Body of pancreas (tissue), 4 donors: ENCODE measurements at regions not wholly inside any gene's neighbourhood (a gene's known extent, or its start where the extent isn't known, plus 50 kb on each side); places are given as distances from the start of the nearest gene placed in this dataset.

ENCODE experiments used
- ATAC-seq: fragments of 150-250 bp; one replicate; pipeline ENCODE4 v1.9.1; 2016
- DNase-seq, 4 donors: peaks; one replicate each; pipeline ENCODE4 v3.0.0-alpha.2; 2019
- H3K27ac ChIP-seq, 4 donors: fragments of 200-600 bp; sonication (generic); 1 replicate in 3 of 4; 2 replicates in 1 of 4; pipeline versions ENCODE4 v1.5.1 to v1.6.1; 2016 to 2019; ENCODE audit warnings: mild to moderate bottlenecking in 1 of 4, mixed read lengths in 1 of 4, moderate library complexity in 1 of 4
- H3K27me3 ChIP-seq, 2 donors: fragments of 200-600 bp; sonication (generic); one replicate each; pipeline ENCODE4 v1.6.0; 2016; ENCODE audit warnings: mild to moderate bottlenecking in 1 of 2
- H3K36me3 ChIP-seq, 2 donors: fragments of 200-600 bp; sonication (generic); replicated peaks in 1 of 2; 2 replicates each; pipeline ENCODE4 v1.5.1; 2016; ENCODE audit warnings: low read depth in 2 of 2; ENCODE audit not compliant: insufficient read depth in 1 of 2
- H3K4me1 ChIP-seq: fragments of 200-600 bp; sonication (generic); one replicate; pipeline ENCODE4 v1.6.0; 2016
- H3K4me3 ChIP-seq, 2 donors: fragments of 200-600 bp; sonication (generic); 1 replicate in 1 of 2; 2 replicates in 1 of 2; pipeline ENCODE4 v1.5.1; 2016 to 2019
- H3K9me3 ChIP-seq, 3 donors: fragments of 200-600 bp; sonication (generic); 1 replicate in 2 of 3; 2 replicates in 1 of 3; pipeline ENCODE4 v1.5.1; 2016
- CTCF ChIP-seq, 7 experiments: fragments of 450-650 bp in 4 of 7; fragments of 200-600 bp in 3 of 7; sonication (generic) in 3 of 7; IDR thresholded peaks; one replicate each; pipeline ENCODE4 v1.5.1; 2016 to 2019; ENCODE audit warnings: antibody characterized with exemption in 7 of 7
- POLR2A ChIP-seq, 3 donors: fragments of 450-650 bp; IDR thresholded peaks; one replicate each; pipeline ENCODE4 v1.6.1; 2016; ENCODE audit warnings: antibody characterized with exemption in 3 of 3, mild to moderate bottlenecking in 2 of 3
- WGBS, 2 donors: methylation state at CpG; one replicate each; pipeline ENCODE4 v1.1.5; 2017; 5-methylcytosine and 5-hydroxymethylcytosine counted together
- intact Hi-C: fragments of 100-400 bp; cut with DNase I; formaldehyde crosslinking; loops from one replicate; pipeline ENCODE4 v1.15.1; 2023

- Histone ChIP-seq H3K9me3 (no peaks in the 10 kb centered on the region), H3K27me3 (no peaks in the 10 kb centered on the region), H3K27ac (no peak overlapping the region), H3K4me1 (peaks cover 19% of the 10 kb centered on the region), H3K4me3 (no peak overlapping the region), H3K36me3 (no peaks in the 10 kb centered on the region)
- ATAC-seq (no peak), DNase-seq (no peak)
- intact Hi-C loops, result no loop called here
- TF ChIP-seq POLR2A (IDR thresholded peaks at IDR 0.05), result no peak
- no peak for TF ChIP-seq CTCF (IDR thresholded peaks at IDR 0.05)
- WGBS, 2 donors, result 75 to 89% methylated on average over 6 to 10 of the region's 11 CpGs
Observed at GRCh38 chr2:8569332-8569930, 112.4 kb upstream of the ID2 start.

- ATAC-seq (no peak), DNase-seq (no peak)
- Histone ChIP-seq H3K36me3 (no peaks in the 10 kb centered on the region), H3K27me3 (no peaks in the 10 kb centered on the region), H3K9me3 (no peaks in the 10 kb centered on the region), H3K4me3 (no peak overlapping the region), H3K4me1 (peaks cover 29% of the 10 kb centered on the region), H3K27ac (no peak overlapping the region)
- TF ChIP-seq CTCF (IDR thresholded peaks at IDR 0.05) (no peak), POLR2A (IDR thresholded peaks at IDR 0.05) (no peak)
- 91 to 97% methylated on average over 8 to 14 of the region's 14 CpGs for WGBS, 2 donors
- intact Hi-C loops, result no loop called here
Observed at GRCh38 chr2:8570637-8571036, 111.2 kb upstream of the ID2 start.

- DNase-seq, result no peak
Observed at GRCh38 chr2:8571301-8571791, 110.5 kb upstream of the ID2 start.

GRCh38 chr2:8571792-8572499 is 109.9 kb upstream of the ID2 start:
- peak overlapping the region in 1 of 4 donors; percentile 84 for H3K27ac ChIP-seq
- no peaks in the 10 kb centered on the region for H3K27me3 ChIP-seq
- TF ChIP-seq POLR2A (IDR thresholded peaks at IDR 0.05) (no peak), CTCF (IDR thresholded peaks at IDR 0.05) (no peak)
- 81 to 83% methylated on average over 10 of the region's 10 CpGs for WGBS, 2 donors
- intact Hi-C loops, result no loop called here
- no peak overlapping the region for H3K4me3 ChIP-seq
- H3K36me3 ChIP-seq, result no peaks in the 10 kb centered on the region
- H3K4me1 ChIP-seq, result peaks cover 33% of the 10 kb centered on the region
- DNase-seq, result no peak
- no peak for ATAC-seq
- no peaks in the 10 kb centered on the region for H3K9me3 ChIP-seq

More at GRCh38 chr2:8571301-8571791, 110.5 kb upstream of the ID2 start:
- no peaks in the 10 kb centered on the region for H3K9me3 ChIP-seq
- no peak for ATAC-seq
- peaks cover 29% of the 10 kb centered on the region for H3K4me1 ChIP-seq
- TF ChIP-seq CTCF (IDR thresholded peaks at IDR 0.05) (no peak), POLR2A (IDR thresholded peaks at IDR 0.05) (no peak)
- H3K27ac ChIP-seq, result no peak overlapping the region
- 87 to 91% methylated on average over 13 of the region's 13 CpGs for WGBS, 2 donors
- no peaks in the 10 kb centered on the region for H3K27me3 ChIP-seq
- intact Hi-C loops, result no loop called here
- no peaks in the 10 kb centered on the region for H3K36me3 ChIP-seq
- no peak overlapping the region for H3K4me3 ChIP-seq
